ENCODE measurements at regions not wholly inside any gene's neighbourhood (a gene's known extent, or its start where the extent isn't known, plus 50 kb on each side); places are given as distances from the start of the nearest gene placed in this dataset.

DNA sequence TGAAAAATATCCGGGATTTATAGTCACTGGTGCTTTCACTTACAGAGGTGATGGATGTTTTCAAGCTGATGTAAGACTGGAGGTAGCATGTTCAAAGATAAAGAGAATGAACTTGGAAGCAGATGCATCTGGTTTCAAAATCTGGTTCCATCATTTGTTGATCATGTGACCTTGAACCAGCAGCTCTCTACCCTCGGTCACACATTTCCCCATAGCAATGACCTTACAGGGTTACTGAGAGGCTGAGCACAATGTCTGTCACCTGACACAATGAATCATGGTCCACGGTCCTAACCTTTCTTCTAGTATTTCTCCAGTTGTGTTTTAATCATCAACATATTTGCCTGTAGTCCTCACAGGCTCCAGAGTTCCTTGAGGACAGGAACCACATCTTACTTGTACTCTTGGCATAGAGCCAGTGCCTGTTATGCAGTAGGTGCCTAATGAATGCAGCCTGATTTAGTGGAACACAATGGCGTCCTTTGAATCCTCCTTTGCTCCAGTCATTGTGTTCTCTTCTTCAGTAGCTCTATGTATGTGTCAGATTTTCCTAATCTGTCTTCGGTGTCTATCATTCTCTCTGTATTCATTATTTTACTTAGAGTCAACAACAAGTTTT is 667.3 kb downstream of the PTPRU start:
- no peak for DNase-seq

- no peak for DNase-seq
These were observed 665.5 kb downstream of the PTPRU start for GRCh38 chr1:29901624-29902325.

DNA sequence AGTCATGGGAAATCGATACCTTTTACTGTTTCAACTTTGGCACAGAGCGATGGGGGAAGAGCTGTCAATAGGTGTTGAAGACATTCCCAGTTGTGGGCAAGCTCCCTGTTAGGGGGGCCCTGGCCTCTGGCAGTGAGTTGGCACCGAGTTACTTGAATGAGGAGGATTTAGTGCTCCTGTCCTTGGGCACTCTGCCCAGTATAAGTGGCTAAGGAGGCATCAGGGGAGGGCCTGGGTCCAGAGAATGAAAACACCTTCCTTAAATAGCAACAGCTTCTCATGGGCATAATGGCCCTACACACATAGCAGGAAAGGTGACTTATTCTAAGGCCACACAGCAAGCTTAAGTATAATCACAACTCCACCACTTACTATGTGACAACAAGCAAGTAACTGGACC is 664.4 kb downstream of the PTPRU start:
- no peak for DNase-seq

GRCh38 chr1:29900104-29900679 is 663.9 kb downstream of the PTPRU start:
- no peak for DNase-seq

GRCh38 chr1:29896791-29897714 is 660.7 kb downstream of the PTPRU start:
- DNase-seq: no peak

- DNase-seq: no peak
These were observed 660.0 kb downstream of the PTPRU start for GRCh38 chr1:29896300-29896699.

DNA sequence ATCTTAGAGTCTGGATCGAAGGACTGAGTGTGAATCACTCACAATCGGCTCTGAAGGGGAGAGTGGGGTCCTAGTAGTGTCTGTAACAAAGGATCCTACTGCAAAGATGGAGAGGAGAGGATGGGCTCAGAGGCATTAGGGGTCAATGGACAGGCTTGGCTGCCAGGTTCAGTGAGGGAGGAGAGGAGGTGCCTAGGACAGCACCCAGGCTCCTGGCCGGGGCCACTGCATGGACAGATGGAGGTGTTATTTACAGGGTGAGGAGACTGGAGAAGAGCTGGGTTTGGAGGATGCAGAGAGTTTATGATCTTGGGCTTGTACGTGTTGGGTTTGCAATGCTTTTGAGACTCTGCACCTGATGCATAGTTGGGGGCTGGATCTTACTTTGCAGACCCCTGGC is 658.9 kb downstream of the PTPRU start:
- DNase-seq: no peak

DNA sequence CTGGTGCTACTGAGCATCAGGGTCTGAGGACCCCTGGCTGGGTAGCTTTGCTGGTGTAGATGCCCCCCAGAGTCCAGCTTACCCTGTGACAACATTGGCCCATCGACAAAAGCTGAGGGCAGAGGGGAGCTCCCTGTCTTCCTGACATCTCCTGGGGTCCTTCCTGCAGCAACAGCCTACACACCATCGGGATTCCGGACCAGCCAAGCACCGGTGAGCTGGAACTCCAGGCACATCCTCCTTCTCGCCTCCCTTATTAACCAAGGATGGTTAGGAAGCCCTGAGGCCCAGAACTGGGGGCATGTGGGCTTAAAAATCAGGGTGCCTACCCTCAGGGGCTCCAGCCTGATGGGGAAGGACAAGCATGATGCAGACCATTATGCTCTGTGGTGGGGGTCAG is 658.0 kb downstream of the PTPRU start:
- no peak for DNase-seq

GRCh38 chr1:29893806-29894205 is 657.5 kb downstream of the PTPRU start:
- no peak for DNase-seq

DNA sequence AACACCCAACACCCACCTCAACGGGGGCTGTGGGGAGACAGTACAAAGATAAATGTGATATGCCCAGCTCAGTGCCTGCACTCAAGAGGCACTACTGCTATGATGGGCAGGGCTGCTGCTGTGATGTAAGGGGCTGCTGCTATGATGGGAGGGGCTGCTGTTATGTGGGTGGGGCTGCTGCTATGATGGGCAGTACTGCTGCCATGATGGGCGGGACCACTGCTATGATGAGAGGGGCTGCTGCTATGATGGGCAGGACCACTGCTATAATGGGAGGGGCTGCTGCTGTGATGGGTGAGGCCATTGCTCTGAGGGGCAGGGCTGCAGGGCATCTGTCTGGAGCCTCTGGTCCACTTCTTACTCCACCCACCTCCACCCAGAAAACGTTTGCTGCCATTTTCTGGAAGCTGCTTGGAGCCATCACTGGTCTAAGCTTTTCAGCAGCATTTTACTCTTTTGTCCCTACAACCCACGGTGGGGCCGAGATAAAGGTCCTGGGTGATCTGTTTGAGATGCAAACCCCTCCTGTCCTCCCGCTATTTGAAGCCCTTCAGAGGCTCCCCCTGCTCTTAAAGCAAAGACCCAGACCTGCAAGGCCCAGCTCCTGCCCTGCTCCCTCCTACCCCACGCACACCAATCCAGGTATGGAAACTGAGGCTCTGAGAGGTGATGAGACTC is 656.9 kb downstream of the PTPRU start:
- no peak for DNase-seq

DNA sequence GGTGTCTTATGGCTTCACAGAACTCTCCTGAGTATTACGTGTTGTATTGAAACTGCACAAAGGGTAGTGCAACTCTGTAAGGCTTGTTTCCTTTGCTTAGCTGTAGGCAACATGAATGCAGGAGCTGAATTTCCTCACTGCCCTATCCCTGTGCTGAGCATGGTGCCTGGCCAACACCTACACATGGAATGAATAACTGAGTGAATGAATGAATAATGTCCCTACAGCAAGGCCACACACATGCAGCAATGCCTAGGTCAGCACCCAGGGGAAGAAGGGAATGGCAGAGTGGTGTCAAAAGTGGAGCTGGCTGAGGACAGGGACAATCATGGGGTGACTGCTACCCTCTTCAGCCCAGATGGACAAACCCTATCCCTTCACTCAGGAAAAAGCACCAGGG is 655.9 kb downstream of the PTPRU start:
- DNase-seq: no peak

DNA sequence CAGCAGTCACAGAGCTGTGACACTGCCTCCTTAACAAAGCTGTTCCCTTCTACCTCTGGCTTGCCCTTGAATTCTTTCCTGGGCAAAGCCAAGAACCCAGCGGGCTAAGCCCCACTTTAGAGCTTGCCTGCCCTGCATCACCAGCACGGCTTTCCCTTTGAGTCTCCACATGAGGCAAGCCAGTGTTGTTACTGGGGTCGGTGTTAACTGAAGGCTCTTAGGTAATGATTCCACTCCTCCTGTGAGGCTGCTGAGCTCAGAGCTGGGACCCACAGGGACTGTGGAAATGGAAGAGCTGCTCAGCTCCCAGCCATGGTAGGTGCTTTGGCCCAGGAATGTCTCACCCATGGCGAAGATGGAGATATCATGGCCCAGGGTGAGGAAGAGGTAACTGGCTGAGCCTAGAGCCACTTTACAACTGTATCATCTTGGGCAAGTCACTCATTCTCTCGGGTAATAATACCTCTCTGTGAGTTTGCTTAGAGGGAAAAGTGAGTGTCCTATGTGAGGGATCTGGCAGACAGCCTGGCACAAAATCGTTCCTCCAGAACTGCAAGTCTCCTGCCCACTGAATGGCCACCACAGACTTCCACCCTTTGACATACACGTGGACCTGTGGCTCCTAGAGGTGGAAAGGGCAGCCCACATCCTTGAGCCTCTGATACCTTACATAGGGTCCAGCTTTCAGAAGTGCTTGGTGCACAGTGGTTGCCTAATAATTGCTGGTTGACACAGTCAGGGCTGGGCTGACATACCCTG is 654.1 kb downstream of the PTPRU start:
- no peak for DNase-seq

DNA sequence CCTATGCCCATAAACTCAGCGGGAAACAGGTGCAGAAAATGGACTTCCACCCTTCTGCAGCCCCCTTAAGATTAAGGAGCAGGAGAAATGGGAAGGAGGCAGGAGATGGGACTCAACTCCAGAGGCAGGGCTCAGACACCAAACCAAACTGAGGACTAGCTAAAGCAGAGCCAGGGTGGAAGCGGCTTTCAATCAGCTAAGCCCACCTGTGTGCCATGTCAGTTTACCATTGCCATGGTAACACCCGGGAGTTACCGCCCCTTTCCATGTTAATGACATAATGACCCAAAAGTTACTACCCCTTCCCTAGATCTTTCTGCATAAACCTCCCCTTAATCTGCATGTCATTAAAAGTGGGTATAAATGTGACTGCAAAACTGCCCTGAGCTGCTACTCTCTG is 653.5 kb downstream of the PTPRU start:
- no peak for DNase-seq

GRCh38 chr1:29884740-29885139 is 648.4 kb downstream of the PTPRU start:
- DNase-seq: no peak

GRCh38 chr1:29883986-29884385 is 647.7 kb downstream of the PTPRU start:
- DNase-seq: no peak

GRCh38 chr1:29883411-29883832 is 647.1 kb downstream of the PTPRU start:
- no peak for DNase-seq

- no peak for DNase-seq
These were observed 644.2 kb downstream of the PTPRU start for GRCh38 chr1:29880556-29880955.

GRCh38 chr1:29879217-29879616 is 642.9 kb downstream of the PTPRU start:
- no peak for DNase-seq

DNA sequence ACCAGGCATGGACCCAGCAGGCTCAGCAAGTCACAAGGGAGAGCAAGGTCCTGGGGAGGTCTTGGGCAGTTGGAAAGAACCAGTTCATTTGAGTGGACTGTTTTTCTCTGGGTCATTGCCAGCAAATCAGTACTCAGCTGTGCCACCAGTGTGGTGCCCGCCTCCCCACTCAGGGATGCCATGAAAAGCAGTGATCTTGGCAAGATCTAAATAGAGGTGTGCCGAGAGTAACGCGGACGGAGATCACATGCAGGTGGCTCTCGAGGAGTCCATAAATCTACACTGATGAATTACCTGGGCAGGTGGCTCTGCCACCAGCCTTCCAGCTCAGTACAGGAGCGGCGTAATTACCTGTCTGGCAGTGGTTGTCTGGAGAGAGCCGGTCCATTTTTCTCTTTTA is 642.2 kb downstream of the PTPRU start:
- DNase-seq: no peak

DNA sequence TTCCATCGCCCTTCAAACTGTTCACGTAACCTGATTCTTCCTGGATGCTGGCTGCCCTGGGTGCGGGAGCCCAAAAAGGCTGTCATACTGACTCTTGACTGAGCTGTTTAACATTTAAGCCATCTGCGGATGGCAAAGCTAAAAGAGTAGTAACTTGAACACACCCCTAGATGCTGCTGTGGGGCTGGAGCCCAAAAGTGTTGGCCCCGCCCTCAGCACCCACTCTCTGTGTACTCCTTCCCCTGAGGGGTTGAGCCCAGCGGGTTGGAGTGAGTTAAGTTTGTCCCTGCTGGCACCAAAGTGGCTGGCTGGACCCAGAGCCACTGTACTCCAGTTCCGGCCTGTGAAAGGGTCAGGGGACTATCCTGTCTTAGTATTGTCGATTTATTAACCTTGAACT is 640.6 kb downstream of the PTPRU start:
- no peak for DNase-seq

DNA sequence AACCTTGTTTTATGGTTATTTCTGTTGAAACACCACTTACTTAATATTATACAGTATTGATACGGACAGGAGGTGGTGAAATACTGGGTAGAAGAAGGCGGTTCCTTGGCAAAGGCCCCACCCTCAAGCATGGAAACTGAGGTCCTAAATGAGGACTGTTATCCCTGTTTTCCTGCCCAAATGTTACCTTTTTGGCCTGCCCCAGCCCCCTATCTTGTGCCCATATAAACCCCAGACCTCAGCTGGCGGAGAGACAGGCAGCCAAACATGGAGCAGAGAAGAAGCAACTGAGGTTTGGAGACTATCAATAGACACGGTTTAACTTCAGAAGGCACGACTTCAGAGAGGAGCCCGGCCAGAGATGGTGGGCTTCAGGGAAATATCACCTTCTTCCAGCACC is 640.1 kb downstream of the PTPRU start:
- no peak for DNase-seq

DNA sequence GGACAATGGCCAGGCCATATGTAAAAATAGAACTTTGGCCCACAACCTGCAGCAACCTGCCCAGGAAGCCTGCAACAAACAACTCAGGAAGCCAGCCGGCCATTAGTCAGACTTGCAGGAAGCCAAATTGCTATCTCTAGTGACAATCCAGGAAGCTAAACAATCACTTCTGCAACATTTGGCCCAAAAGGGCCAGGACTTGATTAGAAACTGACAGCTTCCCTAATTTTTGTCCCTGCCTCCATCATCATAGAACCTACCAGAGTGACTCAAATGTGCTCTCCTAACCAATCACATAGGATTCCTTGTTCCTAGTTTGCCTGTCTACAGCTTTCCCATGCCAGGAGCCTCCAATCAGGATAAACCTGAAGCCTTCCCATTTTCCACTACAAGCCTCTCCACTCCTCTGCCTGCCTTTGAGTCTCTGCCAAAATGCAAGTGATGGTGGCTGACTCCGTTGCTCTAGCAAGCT is 639.3 kb downstream of the PTPRU start:
- DNase-seq: no peak

All from activated T-cell treated with anti-CD3 and anti-CD28 coated beads, Interleukin-2, amount 50 U/mL, for 48 hours (primary cell).